Lower lobe of right lung (tissue), 2 donors: ENCODE measurements at regions not wholly inside any gene's neighbourhood (a gene's known extent, or its start where the extent isn't known, plus 50 kb on each side); places are given as distances from the start of the nearest gene placed in this dataset.
"Not testable (repeated sequence)": the region's sequence is repeated elsewhere in the genome, so short reads cannot be mapped to it uniquely, and the experiment has no call there.

Experiments used
- ATAC-seq, 2 donors: fragments of 200-7000 bp; cut with Tn5 transposase; one replicate each; pipeline ENCODE4 v1.9.1; 2020 to 2022; ENCODE audit warnings: mild to moderate bottlenecking in 2 of 2, moderate library complexity in 2 of 2
- DNase-seq: peaks from one replicate; pipeline ENCODE4 v3.0.0-alpha.2; 2020
- H3K27ac ChIP-seq: fragments of 200-600 bp; one replicate; pipeline ENCODE4 v1.8.0; 2022
- H3K27me3 ChIP-seq: fragments of 200-600 bp; one replicate; pipeline ENCODE4 v1.8.0; 2022; ENCODE audit warnings: low read depth
- H3K36me3 ChIP-seq: fragments of 200-600 bp; one replicate; pipeline ENCODE4 v1.8.0; 2022; ENCODE audit warnings: mild to moderate bottlenecking
- H3K4me1 ChIP-seq: fragments of 200-600 bp; one replicate; pipeline ENCODE4 v1.8.0; 2022
- H3K4me3 ChIP-seq: fragments of 200-600 bp; one replicate; pipeline ENCODE4 v1.8.0; 2022; ENCODE audit warnings: mild to moderate bottlenecking
- H3K9me3 ChIP-seq: fragments of 200-600 bp; one replicate; pipeline ENCODE4 v1.8.0; 2022
- intact Hi-C: fragments of 100-400 bp; cut with DNase I; formaldehyde crosslinking; loops from one replicate; pipeline ENCODE4 v1.11.0; 2022
- TF ChIP-seq, protein P1 (sequence below): fragments of 200-600 bp; IDR thresholded peaks from one replicate; pipeline ENCODE4 v1.8.0; 2022; ENCODE audit warnings: antibody characterized with exemption, mild to moderate bottlenecking
- donor health status: DM: no; HTN: yes; CAD: no; lungs with severe emphysema.

DNA sequence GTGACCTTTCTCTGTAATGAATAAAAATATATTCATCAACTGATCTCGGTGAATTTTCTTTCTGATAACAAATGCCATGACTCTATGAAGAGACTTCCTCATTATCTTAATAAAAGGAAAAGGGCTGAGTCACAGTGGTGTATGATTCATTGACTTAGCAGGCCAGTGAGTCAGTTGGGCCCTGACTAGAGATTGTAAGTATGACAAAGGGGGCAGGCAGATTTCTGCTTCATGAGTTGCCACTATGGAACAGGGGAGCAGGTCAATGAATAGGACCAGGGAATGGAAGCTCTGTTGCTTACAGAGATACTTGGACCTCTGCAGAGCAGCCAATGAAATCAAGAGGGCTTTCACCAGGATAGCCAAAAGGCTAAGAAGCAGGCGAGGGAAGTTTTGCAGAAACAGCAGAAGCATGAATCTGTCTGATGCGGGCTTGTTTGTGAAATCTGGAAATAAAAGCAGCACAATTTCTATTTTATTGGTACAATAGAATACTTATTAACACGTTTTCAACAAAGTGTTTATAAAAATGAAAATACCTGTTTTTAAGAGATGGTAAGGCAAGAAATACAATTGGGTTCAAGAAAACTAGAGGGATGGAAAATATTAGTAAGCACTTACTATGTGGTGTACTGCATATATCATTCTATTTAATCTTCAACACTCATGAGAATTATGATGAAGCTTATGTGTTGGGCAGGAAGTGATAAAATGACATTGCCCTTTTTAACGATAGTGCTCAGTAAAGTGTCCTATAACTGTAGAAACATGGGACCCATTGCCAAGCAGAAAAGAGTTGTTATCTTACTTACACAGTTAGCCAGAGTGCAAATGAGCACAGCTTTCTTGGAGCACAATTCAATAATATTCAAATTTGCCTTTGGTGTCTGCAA, 169.8 kb upstream of the MYRIP start:
- H3K4me1 ChIP-seq, result no peaks in the 10 kb centered on the region
- H3K9me3 ChIP-seq, result no peaks in the 10 kb centered on the region
- H3K27me3 ChIP-seq, result no peaks in the 10 kb centered on the region
- ATAC-seq (peak; percentile 75 to 84), DNase-seq (no peak)
- no peak overlapping the region for H3K4me3 ChIP-seq
- TF ChIP-seq, protein P1, sequence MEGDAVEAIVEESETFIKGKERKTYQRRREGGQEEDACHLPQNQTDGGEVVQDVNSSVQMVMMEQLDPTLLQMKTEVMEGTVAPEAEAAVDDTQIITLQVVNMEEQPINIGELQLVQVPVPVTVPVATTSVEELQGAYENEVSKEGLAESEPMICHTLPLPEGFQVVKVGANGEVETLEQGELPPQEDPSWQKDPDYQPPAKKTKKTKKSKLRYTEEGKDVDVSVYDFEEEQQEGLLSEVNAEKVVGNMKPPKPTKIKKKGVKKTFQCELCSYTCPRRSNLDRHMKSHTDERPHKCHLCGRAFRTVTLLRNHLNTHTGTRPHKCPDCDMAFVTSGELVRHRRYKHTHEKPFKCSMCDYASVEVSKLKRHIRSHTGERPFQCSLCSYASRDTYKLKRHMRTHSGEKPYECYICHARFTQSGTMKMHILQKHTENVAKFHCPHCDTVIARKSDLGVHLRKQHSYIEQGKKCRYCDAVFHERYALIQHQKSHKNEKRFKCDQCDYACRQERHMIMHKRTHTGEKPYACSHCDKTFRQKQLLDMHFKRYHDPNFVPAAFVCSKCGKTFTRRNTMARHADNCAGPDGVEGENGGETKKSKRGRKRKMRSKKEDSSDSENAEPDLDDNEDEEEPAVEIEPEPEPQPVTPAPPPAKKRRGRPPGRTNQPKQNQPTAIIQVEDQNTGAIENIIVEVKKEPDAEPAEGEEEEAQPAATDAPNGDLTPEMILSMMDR, result no peak
- intact Hi-C loops, result no loop called here
- H3K36me3 ChIP-seq, result no peaks in the 10 kb centered on the region
- H3K27ac ChIP-seq, result no peak overlapping the region

DNA sequence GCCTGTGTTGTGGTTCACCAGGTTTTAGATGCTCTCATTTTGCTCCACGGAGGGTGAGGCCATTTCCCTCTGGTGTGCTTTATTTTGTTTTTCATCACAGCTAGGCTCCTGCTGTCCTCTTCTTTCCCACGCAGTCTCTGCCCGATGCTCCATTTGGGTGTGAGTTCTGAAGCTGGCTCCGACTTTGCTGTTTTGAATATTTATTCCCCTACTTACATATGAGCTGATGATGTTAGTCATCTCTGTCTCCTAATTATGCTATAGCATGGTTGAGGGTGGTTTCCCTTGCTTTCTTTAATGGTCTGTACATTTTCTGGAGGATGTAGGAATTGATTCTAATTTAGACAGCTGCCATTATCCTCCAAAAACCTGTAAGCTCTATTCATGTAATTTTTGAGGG, 168.1 kb upstream of the MYRIP start:
- intact Hi-C loops, result no loop called here
- Histone ChIP-seq H3K4me1 (no peaks in the 10 kb centered on the region), H3K4me3 (no peak overlapping the region), H3K27ac (no peak overlapping the region), H3K36me3 (no peaks in the 10 kb centered on the region), H3K9me3 (no peaks in the 10 kb centered on the region), H3K27me3 (no peaks in the 10 kb centered on the region)
- DNase-seq (no peak), ATAC-seq (no peak)
- TF ChIP-seq, protein P1, result no peak

DNA sequence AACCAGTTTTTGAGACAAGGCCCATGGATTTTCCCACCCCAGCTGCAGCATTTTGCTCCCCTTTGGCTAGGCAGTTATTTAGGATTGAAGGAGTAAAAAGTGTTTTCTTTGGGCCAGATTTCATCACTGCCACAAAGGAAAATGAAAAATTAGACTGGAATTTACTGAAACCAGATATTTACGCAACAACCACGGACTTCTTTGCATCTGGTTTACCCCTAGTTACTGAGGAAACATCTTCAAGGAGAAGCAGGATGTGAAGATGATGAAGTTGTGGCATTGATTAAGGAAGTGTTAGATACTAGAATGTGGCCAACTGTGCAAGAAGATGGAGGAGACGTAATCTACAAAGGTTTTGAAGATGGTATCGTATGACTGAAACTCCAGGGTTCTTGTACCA, 165.2 kb upstream of the MYRIP start:
- no peaks in the 10 kb centered on the region for H3K4me1 ChIP-seq
- no peaks in the 10 kb centered on the region for H3K27me3 ChIP-seq
- ATAC-seq (no peak), DNase-seq (no peak)
- intact Hi-C loops, result no loop called here
- H3K9me3 ChIP-seq, result no peaks in the 10 kb centered on the region
- H3K36me3 ChIP-seq, result no peaks in the 10 kb centered on the region
- H3K4me3 ChIP-seq, result no peak overlapping the region
- TF ChIP-seq, protein P1, result no peak
- no peak overlapping the region for H3K27ac ChIP-seq

DNA sequence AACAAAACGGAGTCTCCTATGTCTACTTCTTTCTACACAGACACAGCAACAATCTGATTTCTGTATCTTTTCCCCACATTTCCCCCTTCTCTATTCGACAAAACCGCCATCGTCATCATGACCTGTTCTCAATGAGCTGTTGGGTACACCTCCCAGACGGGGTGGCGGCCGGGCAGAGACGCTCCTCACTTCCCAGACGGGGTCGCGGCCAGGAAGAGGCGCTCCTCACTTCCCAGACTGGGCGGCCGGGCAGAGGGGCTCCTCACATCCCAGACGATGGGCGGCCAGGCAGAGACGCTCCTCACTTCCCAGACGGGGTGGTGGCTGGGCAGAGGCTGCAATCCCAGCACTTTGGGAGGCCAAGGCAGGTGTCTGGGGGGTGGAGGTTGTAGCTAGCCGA, 158.2 kb upstream of the MYRIP start:
- DNase-seq, H3K9me3 ChIP-seq, H3K27me3 ChIP-seq, H3K27ac ChIP-seq, H3K36me3 ChIP-seq, H3K4me1 ChIP-seq, intact Hi-C loops, H3K4me3 ChIP-seq, ATAC-seq: not testable (repeated sequence)

DNA sequence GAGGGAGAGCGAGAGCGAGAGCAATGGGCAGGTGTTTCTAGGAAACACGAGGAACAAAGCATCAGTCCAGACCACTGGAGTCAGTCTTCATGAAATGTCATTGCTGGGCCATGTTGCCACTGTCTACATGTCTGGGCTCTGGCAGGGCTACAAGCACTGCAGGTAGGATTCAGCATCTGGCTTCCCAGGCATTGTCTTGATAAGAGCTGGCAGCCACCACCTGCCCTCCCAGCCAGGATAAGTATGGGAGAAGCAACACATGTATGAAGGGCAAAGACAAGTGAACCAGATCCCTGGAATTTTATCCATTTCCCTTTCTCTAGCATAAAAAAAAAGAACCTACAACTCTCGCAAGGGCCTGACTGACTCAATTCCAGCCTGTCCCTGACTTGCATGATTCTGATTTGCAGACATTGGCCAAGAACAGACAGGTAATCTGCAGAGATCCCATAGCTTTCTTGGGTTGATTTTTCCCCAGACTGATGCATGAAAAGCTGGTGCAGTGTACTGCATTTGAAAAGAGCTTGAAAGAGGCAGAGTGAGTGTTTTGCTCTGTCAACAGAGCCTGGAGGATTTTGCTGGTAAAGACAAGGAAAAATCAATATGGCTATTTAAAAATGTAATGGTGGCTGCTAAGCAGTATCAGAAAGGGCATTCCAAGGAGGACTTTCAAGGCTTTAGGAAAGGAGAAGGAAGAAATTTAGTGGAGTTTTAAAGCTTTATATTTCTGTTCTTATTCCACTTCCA, 157.2 kb upstream of the MYRIP start:
- H3K27ac ChIP-seq, result no peak overlapping the region
- H3K4me1 ChIP-seq, result no peaks in the 10 kb centered on the region
- no peak overlapping the region for H3K4me3 ChIP-seq
- no peaks in the 10 kb centered on the region for H3K36me3 ChIP-seq
- ATAC-seq (no peak), DNase-seq (no peak)
- no peaks in the 10 kb centered on the region for H3K27me3 ChIP-seq
- H3K9me3 ChIP-seq, result no peaks in the 10 kb centered on the region
- intact Hi-C loops, result no loop called here
- TF ChIP-seq, protein P1, result no peak

DNA sequence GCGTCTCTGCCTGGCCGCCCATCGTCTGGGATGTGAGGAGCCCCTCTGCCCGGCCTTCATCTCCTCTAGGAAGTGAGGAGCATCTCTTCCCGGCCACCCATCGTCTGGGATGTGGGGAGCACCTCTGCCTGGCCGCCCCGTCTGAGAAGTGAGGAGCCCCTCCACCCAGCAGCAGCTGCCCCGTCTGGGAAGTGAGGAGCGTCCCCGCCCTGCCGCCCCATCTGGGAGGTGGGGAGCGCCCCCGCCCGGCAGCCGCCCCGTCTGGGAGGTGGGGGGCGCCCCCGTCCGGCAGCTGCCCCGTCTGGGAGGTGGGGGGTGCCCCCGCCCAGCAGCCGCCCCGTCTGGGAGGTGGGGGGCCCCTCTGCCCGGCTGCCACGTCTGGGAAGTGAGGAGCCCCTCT, 153.7 kb upstream of the MYRIP start:
- H3K9me3 ChIP-seq, H3K36me3 ChIP-seq, H3K27me3 ChIP-seq, H3K4me3 ChIP-seq, H3K4me1 ChIP-seq, H3K27ac ChIP-seq, DNase-seq, intact Hi-C loops, ATAC-seq: not testable (repeated sequence)
